Lower leg skin (tissue), 3 donors: ENCODE measurements at regions not wholly inside any gene's neighbourhood (a gene's known extent, or its start where the extent isn't known, plus 50 kb on each side); places are given as distances from the start of the nearest gene placed in this dataset.

Experiments
- CTCF ChIP-seq, 3 donors: fragments of 450-650 bp; IDR thresholded peaks; one replicate each; pipeline ENCODE4 v1.5.1; 2016; ENCODE audit warnings: antibody characterized with exemption in 3 of 3, mild to moderate bottlenecking in 3 of 3, moderate library complexity in 2 of 3
- POLR2A ChIP-seq, 2 donors: fragments of 450-650 bp; IDR thresholded peaks; one replicate each; pipeline ENCODE4 v1.6.1; 2016 to 2017; ENCODE audit warnings: antibody characterized with exemption in 2 of 2, mild to moderate bottlenecking in 1 of 2, moderate library complexity in 1 of 2

- no peak for TF ChIP-seq CTCF (IDR thresholded peaks at IDR 0.05)
- TF ChIP-seq POLR2A (IDR thresholded peaks at IDR 0.05), result no peak
Observed at GRCh38 chr16:88293097-88293496, 89.7 kb upstream of the ZNF469 start.
